ENCODE measurements at regions not wholly inside any gene's neighbourhood (a gene's known extent, or its start where the extent isn't known, plus 50 kb on each side); places are given as distances from the start of the nearest gene placed in this dataset.
"Not testable (repeated sequence)": the region's sequence is repeated elsewhere in the genome, so short reads cannot be mapped to it uniquely, and the experiment has no call there.

- H3K9me3 ChIP-seq (ENCODE audit: control insufficient read depth, low read depth, low read length) = peaks cover 37% of the 10 kb centered on the region
These were observed 264.1 kb downstream of the GOLGA6L6 start for GRCh38 chr15:20277451-20277850.

GRCh38 chr15:20276312-20277114, 265.1 kb downstream of the GOLGA6L6 start:
- WGBS (ENCODE audit: insufficient coverage, low lambda C conversion rate) = 77% methylated on average over 3 of the region's 13 CpGs
- not testable (repeated sequence) for H3K27me3 ChIP-seq (ENCODE audit: control insufficient read depth, insufficient read depth, low read length); H3K27ac ChIP-seq (ENCODE audit: low read length); H3K4me1 ChIP-seq (ENCODE audit: control insufficient read depth, insufficient read depth, low read length); H3K4me3 ChIP-seq (ENCODE audit: low read length); DNase-seq; H3K36me3 ChIP-seq (ENCODE audit: control insufficient read depth, insufficient read depth, low read length)
- H3K9me3 ChIP-seq (ENCODE audit: control insufficient read depth, low read depth, low read length) = peaks cover 44% of the 10 kb centered on the region

More at GRCh38 chr15:20277451-20277850, 264.1 kb downstream of the GOLGA6L6 start:
- not testable (repeated sequence) for DNase-seq; H3K36me3 ChIP-seq (ENCODE audit: control insufficient read depth, insufficient read depth, low read length); H3K4me3 ChIP-seq (ENCODE audit: low read length); H3K27ac ChIP-seq (ENCODE audit: low read length); H3K4me1 ChIP-seq (ENCODE audit: control insufficient read depth, insufficient read depth, low read length); H3K27me3 ChIP-seq (ENCODE audit: control insufficient read depth, insufficient read depth, low read length)
- WGBS (ENCODE audit: insufficient coverage, low lambda C conversion rate) = 100% methylated on average over 1 of the region's 3 CpGs

GRCh38 chr15:20275373-20275967, 266.1 kb downstream of the GOLGA6L6 start:
- not testable (repeated sequence) for H3K36me3 ChIP-seq (ENCODE audit: control insufficient read depth, insufficient read depth, low read length); H3K27me3 ChIP-seq (ENCODE audit: control insufficient read depth, insufficient read depth, low read length); H3K4me1 ChIP-seq (ENCODE audit: control insufficient read depth, insufficient read depth, low read length); DNase-seq; H3K4me3 ChIP-seq (ENCODE audit: low read length); H3K27ac ChIP-seq (ENCODE audit: low read length)
- WGBS (ENCODE audit: insufficient coverage, low lambda C conversion rate) = 69% methylated on average over 3 of the region's 5 CpGs
- peaks cover 40% of the 10 kb centered on the region for H3K9me3 ChIP-seq (ENCODE audit: control insufficient read depth, low read depth, low read length)

GRCh38 chr15:20272422-20273184, 269.0 kb downstream of the GOLGA6L6 start:
- no peak overlapping the region for H3K27ac ChIP-seq (ENCODE audit: low read length)
- H3K9me3 ChIP-seq (ENCODE audit: control insufficient read depth, low read depth, low read length) = peaks cover 41% of the 10 kb centered on the region
- no peaks in the 10 kb centered on the region for H3K4me1 ChIP-seq (ENCODE audit: control insufficient read depth, insufficient read depth, low read length)
- H3K36me3 ChIP-seq (ENCODE audit: control insufficient read depth, insufficient read depth, low read length) = no peaks in the 10 kb centered on the region
- WGBS (ENCODE audit: insufficient coverage, low lambda C conversion rate) = 86% methylated on average over 2 of the region's 14 CpGs
- DNase-seq = no peak
- H3K4me3 ChIP-seq (ENCODE audit: low read length) = no peak overlapping the region
- H3K27me3 ChIP-seq (ENCODE audit: control insufficient read depth, insufficient read depth, low read length) = no peaks in the 10 kb centered on the region

GRCh38 chr15:20271647-20272046, 270.0 kb downstream of the GOLGA6L6 start:
- H3K4me3 ChIP-seq (ENCODE audit: low read length) = no peak overlapping the region
- no peaks in the 10 kb centered on the region for H3K36me3 ChIP-seq (ENCODE audit: control insufficient read depth, insufficient read depth, low read length)
- H3K27me3 ChIP-seq (ENCODE audit: control insufficient read depth, insufficient read depth, low read length) = no peaks in the 10 kb centered on the region
- H3K9me3 ChIP-seq (ENCODE audit: control insufficient read depth, low read depth, low read length) = peaks cover 36% of the 10 kb centered on the region
- no peaks in the 10 kb centered on the region for H3K4me1 ChIP-seq (ENCODE audit: control insufficient read depth, insufficient read depth, low read length)
- no peak for DNase-seq
- H3K27ac ChIP-seq (ENCODE audit: low read length) = no peak overlapping the region
- WGBS (ENCODE audit: insufficient coverage, low lambda C conversion rate) = 62% methylated on average over 2 of the region's 5 CpGs

- not testable (repeated sequence) for H3K4me1 ChIP-seq (ENCODE audit: control insufficient read depth, insufficient read depth, low read length); DNase-seq; H3K27ac ChIP-seq (ENCODE audit: low read length); H3K36me3 ChIP-seq (ENCODE audit: control insufficient read depth, insufficient read depth, low read length); H3K27me3 ChIP-seq (ENCODE audit: control insufficient read depth, insufficient read depth, low read length); H3K4me3 ChIP-seq (ENCODE audit: low read length)
- WGBS (ENCODE audit: insufficient coverage, low lambda C conversion rate) = no CpG with 5 or more reads among the region's 5 CpGs
- peaks cover 31% of the 10 kb centered on the region for H3K9me3 ChIP-seq (ENCODE audit: control insufficient read depth, low read depth, low read length)
These were observed 271.6 kb downstream of the GOLGA6L6 start for GRCh38 chr15:20269956-20270355.

- not testable (repeated sequence) for H3K27ac ChIP-seq (ENCODE audit: low read length); H3K4me3 ChIP-seq (ENCODE audit: low read length); H3K36me3 ChIP-seq (ENCODE audit: control insufficient read depth, insufficient read depth, low read length); DNase-seq; H3K27me3 ChIP-seq (ENCODE audit: control insufficient read depth, insufficient read depth, low read length); H3K4me1 ChIP-seq (ENCODE audit: control insufficient read depth, insufficient read depth, low read length)
- H3K9me3 ChIP-seq (ENCODE audit: control insufficient read depth, low read depth, low read length) = peaks cover 24% of the 10 kb centered on the region
- WGBS (ENCODE audit: insufficient coverage, low lambda C conversion rate) = no CpG with 5 or more reads among the region's 6 CpGs
These were observed 273.6 kb downstream of the GOLGA6L6 start for GRCh38 chr15:20267996-20268395.

- H3K9me3 ChIP-seq (ENCODE audit: control insufficient read depth, low read depth, low read length) = peaks cover 16% of the 10 kb centered on the region
- H3K36me3 ChIP-seq (ENCODE audit: control insufficient read depth, insufficient read depth, low read length); H3K27ac ChIP-seq (ENCODE audit: low read length); H3K4me1 ChIP-seq (ENCODE audit: control insufficient read depth, insufficient read depth, low read length); H3K4me3 ChIP-seq (ENCODE audit: low read length); H3K27me3 ChIP-seq (ENCODE audit: control insufficient read depth, insufficient read depth, low read length); DNase-seq: not testable (repeated sequence)
- WGBS (ENCODE audit: insufficient coverage, low lambda C conversion rate) = 65% methylated on average over 2 of the region's 6 CpGs
These were observed 274.4 kb downstream of the GOLGA6L6 start for GRCh38 chr15:20267051-20267730.

GRCh38 chr15:20265710-20266109, 275.9 kb downstream of the GOLGA6L6 start:
- not testable (repeated sequence) for H3K4me1 ChIP-seq (ENCODE audit: control insufficient read depth, insufficient read depth, low read length); H3K27me3 ChIP-seq (ENCODE audit: control insufficient read depth, insufficient read depth, low read length)

More at GRCh38 chr15:20265710-20266109, 275.9 kb downstream of the GOLGA6L6 start:
- not testable (repeated sequence) for H3K36me3 ChIP-seq (ENCODE audit: control insufficient read depth, insufficient read depth, low read length); H3K4me3 ChIP-seq (ENCODE audit: low read length); H3K27ac ChIP-seq (ENCODE audit: low read length); DNase-seq; H3K9me3 ChIP-seq (ENCODE audit: control insufficient read depth, low read depth, low read length)
- WGBS (ENCODE audit: insufficient coverage, low lambda C conversion rate) = no CpG with 5 or more reads among the region's 1 CpG

Data from large intestine (tissue), 3 donors.